DND-41 (cell line): ENCODE measurements at regions not wholly inside any gene's neighbourhood (a gene's known extent, or its start where the extent isn't known, plus 50 kb on each side); places are given as distances from the start of the nearest gene placed in this dataset.

Experiments used
- ATAC-seq: fragments of 200-7000 bp; cut with Tn5 transposase; 3 replicates; pipeline ENCODE4 v1.9.1; 2021; ENCODE audit warnings: low read depth; ENCODE audit not compliant: insufficient read depth
- DNase-seq: peaks from one replicate; pipeline ENCODE4 v3.0.0-alpha.2; 2020
- H2AFZ ChIP-seq: 2 replicates; pipeline ENCODE4 v1.6.0; 2012; ENCODE audit warnings: low read depth, low read length
- H3K27ac ChIP-seq: 2 replicates; pipeline ENCODE4 v1.5.1; 2012; ENCODE audit warnings: low read length, inconsistent platforms
- H3K27me3 ChIP-seq: fragments of 200-600 bp; sonication (generic); 2 replicates; pipeline ENCODE4 v1.6.0; 2012; ENCODE audit warnings: low read length, mild to moderate bottlenecking, inconsistent platforms; ENCODE audit not compliant: insufficient read depth, poor library complexity
- H3K36me3 ChIP-seq: 2 replicates; pipeline ENCODE4 v1.5.1; 2012; ENCODE audit warnings: low read length, inconsistent platforms; ENCODE audit not compliant: insufficient read depth
- H3K4me1 ChIP-seq: 2 replicates; pipeline ENCODE4 v1.5.1; 2012; ENCODE audit warnings: mild to moderate bottlenecking, low read length; ENCODE audit not compliant: insufficient read depth
- H3K4me2 ChIP-seq: 2 replicates; pipeline ENCODE4 v1.6.0; 2012; ENCODE audit warnings: mild to moderate bottlenecking, moderate library complexity, low read length, inconsistent platforms; ENCODE audit not compliant: insufficient read depth
- H3K4me3 ChIP-seq, 2 experiments: fragments of 200-600 bp in 1 of 2; shearing (Covaris generic) in 1 of 2; 2 replicates each; pipeline ENCODE4 v1.5.1; 2012 to 2016; ENCODE audit warnings: inconsistent platforms in 2 of 2, low read length in 2 of 2, mild to moderate bottlenecking in 2 of 2, low read depth in 1 of 2, moderate library complexity in 1 of 2
- H3K79me2 ChIP-seq: 2 replicates; pipeline ENCODE4 v1.6.0; 2012; ENCODE audit warnings: low read length, inconsistent platforms; ENCODE audit not compliant: insufficient read depth
- H3K9ac ChIP-seq: 2 replicates; pipeline ENCODE4 v1.6.0; 2012; ENCODE audit warnings: low read depth, mild to moderate bottlenecking, inconsistent platforms, low read length, moderate library complexity
- H3K9me3 ChIP-seq: 2 replicates; pipeline ENCODE4 v1.5.1; 2012; ENCODE audit warnings: low read length, moderate library complexity, mild to moderate bottlenecking, inconsistent platforms; ENCODE audit not compliant: insufficient read depth, severe bottlenecking
- H4K20me1 ChIP-seq: 2 replicates; pipeline ENCODE4 v1.6.0; 2012; ENCODE audit warnings: low read length; ENCODE audit not compliant: insufficient read depth
- EZH2 ChIP-seq: IDR thresholded peaks from 3 replicates; pipeline ENCODE4 v1.6.1; 2012; ENCODE audit warnings: borderline replicate concordance, low read depth, mild to moderate bottlenecking, moderate library complexity, low read length, inconsistent platforms; ENCODE audit not compliant: severe bottlenecking
- TF ChIP-seq, protein P1 (sequence below): IDR thresholded peaks from 2 replicates; pipeline ENCODE4 v1.5.1; 2012; ENCODE audit warnings: borderline replicate concordance, low read length, moderate library complexity, mild to moderate bottlenecking; ENCODE audit not compliant: poor library complexity, severe bottlenecking; ENCODE audit errors: extremely low read depth

DNA sequence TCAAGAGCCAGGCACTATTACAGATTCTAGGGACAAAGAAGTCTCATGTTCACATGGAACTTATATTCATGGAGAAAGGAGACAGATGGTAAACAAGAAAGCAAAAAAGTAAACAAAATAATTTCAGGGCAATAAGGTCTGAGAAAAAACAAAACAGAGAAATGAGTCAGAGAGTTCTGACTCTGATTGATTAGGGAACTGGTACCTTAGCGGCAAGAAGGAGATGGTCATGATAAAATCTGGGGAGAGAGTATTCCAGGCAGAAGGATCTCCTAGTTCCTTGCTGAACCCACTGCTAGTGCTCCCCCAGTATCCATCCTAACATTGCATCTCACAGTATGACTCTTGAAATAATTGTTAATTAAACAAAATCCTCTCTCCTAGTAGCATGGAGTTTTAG, 161.8 kb upstream of the KLF7 start:
- ATAC-seq = no peak
- Histone ChIP-seq H3K4me2 (no peak overlapping the region), H3K79me2 (no peaks in the 10 kb centered on the region), H3K9ac (no peak overlapping the region), H2AFZ (no peak overlapping the region), H4K20me1 (no peaks in the 10 kb centered on the region), H3K9me3 (no peaks in the 10 kb centered on the region), H3K36me3 (no peaks in the 10 kb centered on the region), H3K4me1 (no peaks in the 10 kb centered on the region), H3K27me3 (no peaks in the 10 kb centered on the region), H3K4me3 (no peak overlapping the region), H3K27ac (no peak overlapping the region)
- no peak for DNase-seq
- TF ChIP-seq, protein P1, sequence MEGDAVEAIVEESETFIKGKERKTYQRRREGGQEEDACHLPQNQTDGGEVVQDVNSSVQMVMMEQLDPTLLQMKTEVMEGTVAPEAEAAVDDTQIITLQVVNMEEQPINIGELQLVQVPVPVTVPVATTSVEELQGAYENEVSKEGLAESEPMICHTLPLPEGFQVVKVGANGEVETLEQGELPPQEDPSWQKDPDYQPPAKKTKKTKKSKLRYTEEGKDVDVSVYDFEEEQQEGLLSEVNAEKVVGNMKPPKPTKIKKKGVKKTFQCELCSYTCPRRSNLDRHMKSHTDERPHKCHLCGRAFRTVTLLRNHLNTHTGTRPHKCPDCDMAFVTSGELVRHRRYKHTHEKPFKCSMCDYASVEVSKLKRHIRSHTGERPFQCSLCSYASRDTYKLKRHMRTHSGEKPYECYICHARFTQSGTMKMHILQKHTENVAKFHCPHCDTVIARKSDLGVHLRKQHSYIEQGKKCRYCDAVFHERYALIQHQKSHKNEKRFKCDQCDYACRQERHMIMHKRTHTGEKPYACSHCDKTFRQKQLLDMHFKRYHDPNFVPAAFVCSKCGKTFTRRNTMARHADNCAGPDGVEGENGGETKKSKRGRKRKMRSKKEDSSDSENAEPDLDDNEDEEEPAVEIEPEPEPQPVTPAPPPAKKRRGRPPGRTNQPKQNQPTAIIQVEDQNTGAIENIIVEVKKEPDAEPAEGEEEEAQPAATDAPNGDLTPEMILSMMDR = no peak
- TF ChIP-seq EZH2 = no peak

- DNase-seq = no peak
- H3K36me3 ChIP-seq = no peaks in the 10 kb centered on the region
- H3K27ac ChIP-seq = no peak overlapping the region
- TF ChIP-seq EZH2 = no peak
- TF ChIP-seq, protein P1 = no peak
- no peaks in the 10 kb centered on the region for H3K27me3 ChIP-seq
- no peak overlapping the region for H3K4me2 ChIP-seq
- H3K9me3 ChIP-seq = no peaks in the 10 kb centered on the region
- no peak overlapping the region for H2AFZ ChIP-seq
- H3K79me2 ChIP-seq = no peaks in the 10 kb centered on the region
- no peak for ATAC-seq
- H3K4me3 ChIP-seq = no peak overlapping the region
- H3K4me1 ChIP-seq = no peaks in the 10 kb centered on the region
- no peaks in the 10 kb centered on the region for H4K20me1 ChIP-seq
- H3K9ac ChIP-seq = no peak overlapping the region
Observed at GRCh38 chr2:207328944-207329386, 163.2 kb upstream of the KLF7 start.

GRCh38 chr2:207330912-207331311, 165.2 kb upstream of the KLF7 start:
- Histone ChIP-seq H3K27ac (no peak overlapping the region), H2AFZ (no peak overlapping the region), H3K27me3 (no peaks in the 10 kb centered on the region), H3K4me1 (no peaks in the 10 kb centered on the region), H3K36me3 (no peaks in the 10 kb centered on the region), H3K9me3 (no peaks in the 10 kb centered on the region), H3K79me2 (no peaks in the 10 kb centered on the region), H4K20me1 (no peaks in the 10 kb centered on the region), H3K4me2 (no peak overlapping the region), H3K9ac (no peak overlapping the region), H3K4me3 (no peak overlapping the region)
- DNase-seq = no peak
- TF ChIP-seq, protein P1 = no peak
- no peak for TF ChIP-seq EZH2
- ATAC-seq = no peak

GRCh38 chr2:207331674-207332073, 165.9 kb upstream of the KLF7 start:
- TF ChIP-seq EZH2 = no peak
- TF ChIP-seq, protein P1 = no peak
- H3K79me2 ChIP-seq = no peaks in the 10 kb centered on the region
- no peak overlapping the region for H2AFZ ChIP-seq
- ATAC-seq = no peak
- H3K36me3 ChIP-seq = no peaks in the 10 kb centered on the region
- no peak overlapping the region for H3K9ac ChIP-seq
- H3K4me3 ChIP-seq = no peak overlapping the region
- no peak overlapping the region for H3K27ac ChIP-seq
- no peaks in the 10 kb centered on the region for H3K27me3 ChIP-seq
- H3K9me3 ChIP-seq = no peaks in the 10 kb centered on the region
- H3K4me1 ChIP-seq = no peaks in the 10 kb centered on the region
- no peaks in the 10 kb centered on the region for H4K20me1 ChIP-seq
- H3K4me2 ChIP-seq = no peak overlapping the region
- no peak for DNase-seq
